ENCODE measurements at regions not wholly inside any gene's neighbourhood (a gene's known extent, or its start where the extent isn't known, plus 50 kb on each side); places are given as distances from the start of the nearest gene placed in this dataset.

- Histone ChIP-seq H3K4me3 (no peak overlapping the region), H3K4me1 (no peaks in the 10 kb centered on the region), H3K9me3 (no peaks in the 10 kb centered on the region), H3K27ac (no peak overlapping the region), H3K36me3 (no peaks in the 10 kb centered on the region), H3K27me3 (ENCODE audit: low read depth) (no peaks in the 10 kb centered on the region)
- no peak for ATAC-seq
- intact Hi-C loops (cut with DNase I) = no loop called here
- no peak for TF ChIP-seq CTCF (IDR thresholded peaks at IDR 0.05)
- no peak for DNase-seq
Measured at GRCh38 chr5:35312267-35312666, 82.0 kb upstream of the PRLR start.

GRCh38 chr5:35309365-35310130 is 79.3 kb upstream of the PRLR start:
- H3K4me3 ChIP-seq = no peak overlapping the region
- ATAC-seq = no peak
- H3K4me1 ChIP-seq = no peaks in the 10 kb centered on the region
- intact Hi-C loops (cut with DNase I) = no loop called here
- no peaks in the 10 kb centered on the region for H3K9me3 ChIP-seq
- no peak overlapping the region for H3K27ac ChIP-seq
- DNase-seq = no peak
- TF ChIP-seq CTCF (IDR thresholded peaks at IDR 0.05) = no peak
- H3K36me3 ChIP-seq = no peaks in the 10 kb centered on the region
- no peaks in the 10 kb centered on the region for H3K27me3 ChIP-seq (ENCODE audit: low read depth)

- Histone ChIP-seq H3K27me3 (ENCODE audit: low read depth) (no peaks in the 10 kb centered on the region), H3K9me3 (no peaks in the 10 kb centered on the region), H3K36me3 (no peaks in the 10 kb centered on the region), H3K4me1 (no peaks in the 10 kb centered on the region), H3K4me3 (no peak overlapping the region), H3K27ac (no peak overlapping the region)
- intact Hi-C loops (cut with DNase I) = no loop called here
- TF ChIP-seq CTCF (IDR thresholded peaks at IDR 0.05) = no peak
- DNase-seq (no peak), ATAC-seq (no peak)
Measured at GRCh38 chr5:35308421-35308820, 78.1 kb upstream of the PRLR start.

GRCh38 chr5:35306716-35307365 is 76.6 kb upstream of the PRLR start:
- H3K27me3 ChIP-seq (ENCODE audit: low read depth) = no peaks in the 10 kb centered on the region
- TF ChIP-seq CTCF (IDR thresholded peaks at IDR 0.05) = no peak
- no peak overlapping the region for H3K27ac ChIP-seq
- H3K4me3 ChIP-seq = no peak overlapping the region
- H3K9me3 ChIP-seq = no peaks in the 10 kb centered on the region
- intact Hi-C loops (cut with DNase I) = no loop called here
- H3K4me1 ChIP-seq = no peaks in the 10 kb centered on the region
- no peaks in the 10 kb centered on the region for H3K36me3 ChIP-seq
- ATAC-seq (no peak), DNase-seq (no peak)

GRCh38 chr5:35305336-35306020 is 75.2 kb upstream of the PRLR start:
- Histone ChIP-seq H3K27me3 (ENCODE audit: low read depth) (no peaks in the 10 kb centered on the region), H3K4me3 (no peak overlapping the region), H3K36me3 (no peaks in the 10 kb centered on the region), H3K27ac (no peak overlapping the region), H3K9me3 (no peaks in the 10 kb centered on the region), H3K4me1 (no peaks in the 10 kb centered on the region)
- intact Hi-C loops (cut with DNase I) = no loop called here
- ATAC-seq (no peak), DNase-seq (no peak)
- TF ChIP-seq CTCF (IDR thresholded peaks at IDR 0.05) = no peak

All from lower lobe of right lung (tissue), 2 donors.